ENCODE measurements at regions not wholly inside any gene's neighbourhood (a gene's known extent, or its start where the extent isn't known, plus 50 kb on each side); places are given as distances from the start of the nearest gene placed in this dataset.

- Histone ChIP-seq H3K4me3 (ENCODE audit: low read length) (no peak overlapping the region), H3K4me1 (ENCODE audit: insufficient read depth, low read length) (no peaks in the 10 kb centered on the region), H3K9me3 (ENCODE audit: control insufficient read depth in 1 of 2, insufficient read depth in 1 of 2, low read length in 2 of 2) (peaks cover 10 to 29% of the 10 kb centered on the region in 2 experiments), H3K36me3 (ENCODE audit: insufficient read depth, low read length) (no peaks in the 10 kb centered on the region), H3K27me3 (ENCODE audit: control insufficient read depth in 1 of 2, insufficient read depth in 2 of 2, low read length in 2 of 2) (no peaks in the 10 kb centered on the region), H3K27ac (ENCODE audit: low read depth in 1 of 2, low read length in 2 of 2) (no peak overlapping the region)
- no peaks in the 10 kb centered on the region for H3K27me3 Mint-ChIP-seq
- ChIA-PET POLR2A (no interaction called here), CTCF (no interaction called here)
- peaks cover 91% of the 10 kb centered on the region for H3K36me3 Mint-ChIP-seq (ENCODE audit: low read depth)
- ATAC-seq (ENCODE audit: poor library complexity) (no peak), DNase-seq (no peak)
- H3K9me3 Mint-ChIP-seq: peaks cover 20% of the 10 kb centered on the region
- intact Hi-C loops (cut with DNase I, micrococcal nuclease): no loop called here
- no peak overlapping the region for H3K4me3 Mint-ChIP-seq
- H3K4me1 Mint-ChIP-seq (ENCODE audit: low read depth): no peaks in the 10 kb centered on the region
- TF ChIP-seq CTCF (IDR thresholded peaks at IDR 0.05): no peak
- no peak overlapping the region for H3K27ac Mint-ChIP-seq
Observed at GRCh38 chr5:116343961-116344360, 230.7 kb downstream of the SEMA6A start.

All from CD4-positive, alpha-beta T cell (primary cell).